GM12875 (cell line): ENCODE measurements at regions not wholly inside any gene's neighbourhood (a gene's known extent, or its start where the extent isn't known, plus 50 kb on each side); places are given as distances from the start of the nearest gene placed in this dataset.

Experiments
- H3K4me3 ChIP-seq: one replicate; pipeline ENCODE4 v1.5.1; 2011; ENCODE audit warnings: low read depth, low read length, control low read depth
- TF ChIP-seq, protein P1 (sequence below): IDR thresholded peaks from 2 replicates; pipeline ENCODE4 v1.5.1; 2011; ENCODE audit warnings: low read depth, mild to moderate bottlenecking, control low read depth, inconsistent platforms, low read length, moderate library complexity, borderline replicate concordance; ENCODE audit not compliant: insufficient read depth

DNA sequence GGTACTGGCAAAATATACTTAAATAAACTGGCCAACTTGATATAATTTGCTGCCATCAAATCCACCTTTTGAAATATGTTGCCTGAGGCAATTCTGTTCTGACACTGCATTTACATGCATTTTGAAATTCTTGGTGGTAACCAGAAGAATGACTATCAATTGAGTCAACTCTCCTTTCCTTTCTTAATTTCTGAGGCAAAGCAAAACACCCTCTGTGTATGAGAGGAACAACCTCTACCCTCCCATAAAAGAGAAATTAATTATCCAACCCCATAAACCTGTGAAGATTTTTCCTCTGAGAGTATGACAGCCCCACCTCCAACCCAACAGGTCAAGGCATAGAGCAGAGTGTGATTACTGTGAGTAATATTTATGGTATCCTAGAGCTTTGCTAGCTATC is 286.8 kb downstream of the NR2F1-AS1 start:
- TF ChIP-seq, protein P1, sequence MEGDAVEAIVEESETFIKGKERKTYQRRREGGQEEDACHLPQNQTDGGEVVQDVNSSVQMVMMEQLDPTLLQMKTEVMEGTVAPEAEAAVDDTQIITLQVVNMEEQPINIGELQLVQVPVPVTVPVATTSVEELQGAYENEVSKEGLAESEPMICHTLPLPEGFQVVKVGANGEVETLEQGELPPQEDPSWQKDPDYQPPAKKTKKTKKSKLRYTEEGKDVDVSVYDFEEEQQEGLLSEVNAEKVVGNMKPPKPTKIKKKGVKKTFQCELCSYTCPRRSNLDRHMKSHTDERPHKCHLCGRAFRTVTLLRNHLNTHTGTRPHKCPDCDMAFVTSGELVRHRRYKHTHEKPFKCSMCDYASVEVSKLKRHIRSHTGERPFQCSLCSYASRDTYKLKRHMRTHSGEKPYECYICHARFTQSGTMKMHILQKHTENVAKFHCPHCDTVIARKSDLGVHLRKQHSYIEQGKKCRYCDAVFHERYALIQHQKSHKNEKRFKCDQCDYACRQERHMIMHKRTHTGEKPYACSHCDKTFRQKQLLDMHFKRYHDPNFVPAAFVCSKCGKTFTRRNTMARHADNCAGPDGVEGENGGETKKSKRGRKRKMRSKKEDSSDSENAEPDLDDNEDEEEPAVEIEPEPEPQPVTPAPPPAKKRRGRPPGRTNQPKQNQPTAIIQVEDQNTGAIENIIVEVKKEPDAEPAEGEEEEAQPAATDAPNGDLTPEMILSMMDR = no peak
- H3K4me3 ChIP-seq = no peak overlapping the region

DNA sequence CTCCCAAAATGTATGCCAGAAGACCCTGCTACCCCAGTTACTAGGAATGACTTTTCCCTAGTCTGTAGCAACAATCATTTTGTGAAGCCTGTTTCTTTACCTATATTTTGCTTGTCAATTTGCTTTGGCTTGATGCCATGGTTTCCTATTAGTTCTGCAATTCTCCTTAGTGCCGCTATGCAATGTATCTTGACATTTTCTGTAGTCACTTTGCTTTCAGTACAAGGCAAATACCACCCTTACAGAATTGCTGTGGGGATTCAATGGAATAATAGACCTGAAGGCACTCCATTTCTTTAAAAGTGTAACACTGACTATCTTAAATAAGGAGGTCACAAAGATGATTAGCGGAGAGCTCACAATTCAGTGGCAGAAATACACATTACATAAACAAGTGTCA is 291.1 kb downstream of the NR2F1-AS1 start:
- TF ChIP-seq, protein P1 = no peak
- no peak overlapping the region for H3K4me3 ChIP-seq

DNA sequence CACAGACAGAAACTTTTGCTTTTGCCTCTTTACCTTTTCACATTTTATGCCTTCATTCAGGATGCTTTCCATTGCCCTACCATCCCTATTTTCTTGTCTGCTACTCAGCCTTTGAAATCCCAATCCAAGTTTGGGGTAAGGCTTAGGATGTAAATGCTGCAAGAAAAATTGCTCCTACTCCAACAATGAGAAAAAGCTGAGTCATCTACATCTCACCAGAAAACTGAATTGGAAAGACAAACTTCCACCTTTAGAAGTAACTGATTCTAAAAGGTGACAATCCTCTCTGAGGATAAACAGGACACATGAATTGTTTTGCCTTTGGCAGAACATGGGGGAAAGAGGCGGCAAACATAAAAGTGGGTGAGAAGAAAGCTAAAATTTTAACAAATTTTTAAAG is 295.6 kb downstream of the NR2F1-AS1 start:
- no peak overlapping the region for H3K4me3 ChIP-seq
- TF ChIP-seq, protein P1 = no peak

DNA sequence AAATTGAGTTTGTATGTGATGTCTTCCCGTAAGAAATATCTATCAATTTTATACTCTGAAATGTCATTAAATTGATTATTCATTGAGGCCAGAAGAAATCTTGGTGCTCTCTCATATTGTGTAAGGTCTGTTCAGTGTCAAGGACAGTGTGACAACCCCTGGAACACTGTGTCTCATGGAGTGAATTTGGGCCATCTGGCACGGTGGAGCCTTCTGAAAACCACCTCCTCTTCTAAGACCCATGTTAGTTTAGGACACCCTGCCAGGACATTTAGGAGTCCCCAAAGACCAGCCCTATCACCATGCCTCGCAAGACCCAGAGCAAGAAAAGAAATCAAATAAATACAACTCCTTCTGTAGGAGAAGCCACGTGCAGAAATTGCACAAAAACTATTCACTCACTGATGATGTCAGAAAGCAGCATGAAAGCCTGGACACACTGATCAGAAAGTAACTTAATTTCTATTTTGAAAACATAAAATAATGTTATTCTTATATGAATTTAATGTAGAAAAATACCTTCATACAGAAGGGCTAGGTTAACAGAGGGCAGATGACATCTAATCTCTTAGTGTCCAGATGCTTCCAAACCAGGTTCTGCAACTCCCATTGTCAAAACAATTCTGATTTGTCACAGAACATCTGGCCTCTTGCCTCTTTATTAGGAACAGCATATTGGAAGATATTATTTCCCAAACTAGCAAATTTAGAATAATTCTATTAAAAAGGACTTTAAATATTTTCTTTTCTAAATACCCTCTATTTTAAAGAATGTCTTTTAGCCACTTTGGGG is 298.8 kb downstream of the NR2F1-AS1 start:
- no peak overlapping the region for H3K4me3 ChIP-seq
- TF ChIP-seq, protein P1 = no peak

DNA sequence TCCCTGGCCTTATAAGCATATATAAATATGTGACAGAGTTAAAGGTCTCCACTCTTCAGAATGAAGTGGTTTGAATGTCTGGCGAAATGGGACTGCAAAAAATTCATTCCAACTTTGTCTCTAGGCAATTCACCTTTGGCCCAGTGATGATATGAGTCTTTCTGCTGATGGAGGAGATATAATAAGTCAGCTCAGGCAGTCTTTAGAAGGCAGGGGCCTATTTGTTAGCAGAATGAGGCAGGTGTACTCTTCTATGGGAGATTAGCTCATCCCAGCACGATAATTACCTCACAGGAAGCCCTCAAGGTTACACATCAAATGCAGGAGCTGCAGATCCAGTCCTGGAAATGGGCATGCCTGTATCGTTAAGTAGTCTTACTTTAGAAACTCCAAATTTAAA is 300.5 kb downstream of the NR2F1-AS1 start:
- H3K4me3 ChIP-seq = no peak overlapping the region
- TF ChIP-seq, protein P1 = no peak

DNA sequence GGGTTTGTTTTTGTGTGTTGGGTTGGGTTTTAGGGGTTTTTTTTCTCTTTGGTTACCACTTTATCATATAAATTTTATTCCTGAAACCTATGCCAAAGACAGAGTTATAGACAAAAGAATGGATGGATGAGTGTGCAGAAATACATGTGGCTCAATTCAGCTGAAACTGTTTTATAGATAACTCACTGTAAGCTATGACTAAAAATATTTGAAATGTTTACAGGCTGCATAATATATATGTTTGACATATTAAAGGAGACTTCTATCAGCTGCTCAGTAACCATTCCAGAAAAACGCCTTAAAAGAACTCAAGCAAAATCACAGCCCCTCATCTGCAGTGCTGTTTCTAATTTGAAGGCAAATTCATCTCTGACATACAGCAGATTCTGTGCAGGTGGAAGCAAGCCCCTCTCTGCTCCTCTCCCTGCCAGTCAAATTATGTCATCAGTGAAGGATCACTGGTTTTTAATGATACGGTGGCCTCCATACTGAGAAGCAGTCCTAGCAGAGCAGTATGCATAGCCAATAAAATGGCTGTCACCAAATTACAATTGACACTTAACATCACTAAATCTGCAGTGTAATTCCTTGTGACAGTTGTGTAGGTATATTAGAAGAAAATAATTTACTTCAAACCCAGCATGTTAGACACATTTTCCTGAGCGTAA is 301.6 kb downstream of the NR2F1-AS1 start:
- TF ChIP-seq, protein P1 = no peak
- no peak overlapping the region for H3K4me3 ChIP-seq

DNA sequence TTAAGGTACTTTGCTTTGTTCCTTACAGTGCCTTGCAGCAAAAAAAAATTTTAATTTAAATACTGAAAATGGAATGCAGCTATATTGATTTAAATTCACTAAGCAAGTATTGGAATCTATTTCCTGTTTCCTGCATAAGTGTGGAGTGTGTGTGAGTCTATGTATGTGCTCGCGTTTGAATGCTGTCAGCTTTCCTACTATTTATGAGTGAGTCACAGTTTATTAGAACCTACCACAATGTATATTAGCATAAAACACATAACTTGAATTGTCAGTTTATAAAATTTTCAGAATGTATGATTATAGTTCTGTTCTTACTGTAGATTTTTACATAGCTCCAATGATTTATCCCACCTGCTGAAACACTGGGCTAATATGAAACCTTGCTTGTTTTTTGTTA is 302.1 kb downstream of the NR2F1-AS1 start:
- no peak overlapping the region for H3K4me3 ChIP-seq
- TF ChIP-seq, protein P1 = no peak
